CD4-positive, alpha-beta T cell treated with Interferon alpha-2 for 1 hour (primary cell): ENCODE measurements at regions not wholly inside any gene's neighbourhood (a gene's known extent, or its start where the extent isn't known, plus 50 kb on each side); places are given as distances from the start of the nearest gene placed in this dataset.
"Not testable (repeated sequence)": the region's sequence is repeated elsewhere in the genome, so short reads cannot be mapped to it uniquely, and the experiment has no call there.

Experiments used
- DNase-seq, 2 donors: peaks; one replicate each; pipeline ENCODE4 v3.0.0-alpha.2; 2020 to 2022

GRCh38 chr18:34942276-34942675 lies 98.9 kb upstream of the MAPRE2 start:
- no peak for DNase-seq

GRCh38 chr18:34942975-34943374 lies 98.2 kb upstream of the MAPRE2 start:
- no peak for DNase-seq

- no peak for DNase-seq
These were observed 97.6 kb upstream of the MAPRE2 start for GRCh38 chr18:34943587-34943986.

GRCh38 chr18:34947711-34948125 lies 93.5 kb upstream of the MAPRE2 start:
- no peak for DNase-seq

- DNase-seq: no peak
These were observed 89.4 kb upstream of the MAPRE2 start for GRCh38 chr18:34951625-34952379.

- DNase-seq: no peak
These were observed 88.0 kb upstream of the MAPRE2 start for GRCh38 chr18:34953212-34953611.

- DNase-seq: not testable (repeated sequence)
These were observed 85.7 kb upstream of the MAPRE2 start for GRCh38 chr18:34955494-34955893.

GRCh38 chr18:34956663-34957062 lies 84.5 kb upstream of the MAPRE2 start:
- no peak for DNase-seq

- DNase-seq: no peak
These were observed 83.9 kb upstream of the MAPRE2 start for GRCh38 chr18:34957119-34957863.

- DNase-seq: no peak
These were observed 83.4 kb upstream of the MAPRE2 start for GRCh38 chr18:34957864-34958259.

GRCh38 chr18:34959211-34959829 lies 81.9 kb upstream of the MAPRE2 start:
- no peak for DNase-seq

- no peak for DNase-seq
These were observed 81.2 kb upstream of the MAPRE2 start for GRCh38 chr18:34959989-34960388.

GRCh38 chr18:34965108-34965507 lies 76.1 kb upstream of the MAPRE2 start:
- no peak for DNase-seq

GRCh38 chr18:34965566-34965965 lies 75.6 kb upstream of the MAPRE2 start:
- no peak for DNase-seq

GRCh38 chr18:34970106-34970505 lies 71.1 kb upstream of the MAPRE2 start:
- no peak for DNase-seq

GRCh38 chr18:34971313-34971712 lies 69.9 kb upstream of the MAPRE2 start:
- DNase-seq: no peak

- no peak for DNase-seq
These were observed 68.3 kb upstream of the MAPRE2 start for GRCh38 chr18:34972765-34973414.

- no peak for DNase-seq
These were observed 65.1 kb upstream of the MAPRE2 start for GRCh38 chr18:34976123-34976522.

- no peak for DNase-seq
These were observed 64.7 kb upstream of the MAPRE2 start for GRCh38 chr18:34976534-34976898.

- DNase-seq: peak; percentile 70 to 75
These were observed 64.0 kb upstream of the MAPRE2 start for GRCh38 chr18:34976899-34977837.

- peak; percentile 15 to 45 for DNase-seq
These were observed 63.2 kb upstream of the MAPRE2 start for GRCh38 chr18:34977838-34978532.

- peak in 1 of 2 donors; percentile 10 for DNase-seq
These were observed 62.7 kb upstream of the MAPRE2 start for GRCh38 chr18:34978533-34978893.
